ENCODE measurements at regions not wholly inside any gene's neighbourhood (a gene's known extent, or its start where the extent isn't known, plus 50 kb on each side); places are given as distances from the start of the nearest gene placed in this dataset.

DNA sequence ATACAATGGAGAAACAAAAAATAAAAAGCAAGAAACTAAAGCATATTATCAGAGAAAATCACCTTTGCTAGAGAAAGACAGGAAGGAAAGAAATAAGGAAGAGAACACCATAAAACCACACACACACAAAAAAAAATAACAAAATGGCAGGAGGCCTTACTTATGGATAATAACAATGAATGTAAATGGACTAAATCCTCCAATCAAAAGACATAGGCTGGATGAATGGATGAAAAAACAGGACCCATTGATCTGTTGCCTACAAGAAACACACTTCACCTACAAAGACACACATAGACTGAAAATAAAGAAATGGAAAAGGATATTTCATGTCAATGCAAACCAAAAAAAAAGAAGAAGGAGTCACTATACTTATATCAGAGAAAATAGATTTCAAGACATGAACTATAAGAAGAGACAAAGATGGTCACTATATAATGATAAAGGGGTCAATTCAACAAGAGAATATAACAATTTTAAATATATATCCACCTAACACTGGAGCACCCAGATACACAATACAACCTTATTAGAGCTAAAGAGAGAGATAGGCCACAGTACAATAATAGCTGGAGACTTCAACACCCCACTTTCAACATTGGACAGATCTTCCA lies 693.6 kb downstream of the HACE1 start:
- no peak for TF ChIP-seq CTCF (IDR thresholded peaks at IDR 0.05)
- no peak for TF ChIP-seq POLR2AphosphoS5 (IDR thresholded peaks at IDR 0.05)

Measured in esophagus muscularis mucosa (tissue), 3 donors.